PFSK-1 (cell line): ENCODE measurements at regions not wholly inside any gene's neighbourhood (a gene's known extent, or its start where the extent isn't known, plus 50 kb on each side); places are given as distances from the start of the nearest gene placed in this dataset.

Experiments used
- POLR2AphosphoS5 ChIP-seq: IDR thresholded peaks from 2 replicates; pipeline ENCODE4 v1.6.1; 2012; ENCODE audit warnings: low read depth, mild to moderate bottlenecking, control low read depth, low read length, moderate library complexity
- REST ChIP-seq, 2 experiments: IDR thresholded peaks; 2 replicates each; pipeline versions ENCODE4 v1.6.1 to v1.8.0; 2011 to 2012; ENCODE audit warnings: low read depth in 2 of 2, low read length in 2 of 2, control low read depth in 1 of 2, inconsistent platforms in 1 of 2, mild to moderate bottlenecking in 1 of 2, moderate library complexity in 1 of 2; ENCODE audit not compliant: insufficient read depth in 1 of 2
- SIN3A ChIP-seq: IDR thresholded peaks from 2 replicates; pipeline ENCODE4 v1.6.1; 2012; ENCODE audit warnings: mild to moderate bottlenecking, low read length, moderate library complexity, borderline replicate concordance; ENCODE audit not compliant: insufficient read depth
- TAF1 ChIP-seq: IDR thresholded peaks from 2 replicates; pipeline ENCODE4 v1.6.1; 2012; ENCODE audit warnings: low read length, control low read depth, borderline replicate concordance; ENCODE audit not compliant: insufficient read depth

GRCh38 chr6:26254724-26255123 is 110.3 kb upstream of the BTN3A2 start:
- TF ChIP-seq POLR2AphosphoS5 (no peak), REST (IDR thresholded peaks at IDR 0.05; ENCODE audit: insufficient read depth in 1 of 2, low read depth in 2 of 2, low read length in 2 of 2) (no peak), TAF1 (no peak), SIN3A (no peak)
